Stimulated activated CD4-positive, alpha-beta T cell treated with anti-CD3 and anti-CD28 coated beads, TNF-alpha, amount 100 ng/mL, for 24 hours (primary cell): ENCODE measurements at regions not wholly inside any gene's neighbourhood (a gene's known extent, or its start where the extent isn't known, plus 50 kb on each side); places are given as distances from the start of the nearest gene placed in this dataset.
"Not testable (repeated sequence)": the region's sequence is repeated elsewhere in the genome, so short reads cannot be mapped to it uniquely, and the experiment has no call there.

Experiments
- DNase-seq, 3 experiments: peaks; one replicate each; pipeline ENCODE4 v3.0.0-alpha.2; 2020; ENCODE audit warnings: low read depth in 3 of 3

- no peak for DNase-seq
Observed at GRCh38 chr9:78438211-78438610, 141.3 kb downstream of the PSAT1 start.

- DNase-seq = no peak
Observed at GRCh38 chr9:78438780-78439179, 141.9 kb downstream of the PSAT1 start.

GRCh38 chr9:78439190-78439865, 142.4 kb downstream of the PSAT1 start:
- DNase-seq = peak; percentile 35 to 51 (median 48)

- DNase-seq = no peak
Observed at GRCh38 chr9:78439866-78440830, 143.2 kb downstream of the PSAT1 start.

GRCh38 chr9:78441396-78441795, 144.5 kb downstream of the PSAT1 start:
- DNase-seq = no peak

- no peak for DNase-seq
Observed at GRCh38 chr9:78441822-78442431, 145.0 kb downstream of the PSAT1 start.

GRCh38 chr9:78442577-78442976, 145.7 kb downstream of the PSAT1 start:
- DNase-seq = not testable (repeated sequence)

GRCh38 chr9:78443946-78444345, 147.0 kb downstream of the PSAT1 start:
- DNase-seq = no peak

GRCh38 chr9:78448960-78449673, 152.2 kb downstream of the PSAT1 start:
- DNase-seq = no peak

GRCh38 chr9:78453450-78453849, 156.5 kb downstream of the PSAT1 start:
- no peak for DNase-seq

- DNase-seq = no peak
Observed at GRCh38 chr9:78462611-78463010, 165.7 kb downstream of the PSAT1 start.

- no peak for DNase-seq
Observed at GRCh38 chr9:78463750-78464149, 166.8 kb downstream of the PSAT1 start.

- no peak for DNase-seq
Observed at GRCh38 chr9:78468231-78468630, 171.3 kb downstream of the PSAT1 start.

- DNase-seq = no peak
Observed at GRCh38 chr9:78468974-78469576, 172.2 kb downstream of the PSAT1 start.

GRCh38 chr9:78470216-78470615, 173.3 kb downstream of the PSAT1 start:
- DNase-seq = no peak

GRCh38 chr9:78470741-78471140, 173.8 kb downstream of the PSAT1 start:
- DNase-seq = no peak

GRCh38 chr9:78472111-78472510, 175.2 kb downstream of the PSAT1 start:
- no peak for DNase-seq

- no peak for DNase-seq
Observed at GRCh38 chr9:78479441-78479840, 182.5 kb downstream of the PSAT1 start.

GRCh38 chr9:78486661-78487060, 189.7 kb downstream of the PSAT1 start:
- DNase-seq = no peak

GRCh38 chr9:78490231-78490630, 193.3 kb downstream of the PSAT1 start:
- no peak for DNase-seq

- DNase-seq = no peak
Observed at GRCh38 chr9:78491402-78491801, 194.5 kb downstream of the PSAT1 start.
